ENCODE measurements at regions not wholly inside any gene's neighbourhood (a gene's known extent, or its start where the extent isn't known, plus 50 kb on each side); places are given as distances from the start of the nearest gene placed in this dataset.
"Not testable (repeated sequence)": the region's sequence is repeated elsewhere in the genome, so short reads cannot be mapped to it uniquely, and the experiment has no call there.

DNA sequence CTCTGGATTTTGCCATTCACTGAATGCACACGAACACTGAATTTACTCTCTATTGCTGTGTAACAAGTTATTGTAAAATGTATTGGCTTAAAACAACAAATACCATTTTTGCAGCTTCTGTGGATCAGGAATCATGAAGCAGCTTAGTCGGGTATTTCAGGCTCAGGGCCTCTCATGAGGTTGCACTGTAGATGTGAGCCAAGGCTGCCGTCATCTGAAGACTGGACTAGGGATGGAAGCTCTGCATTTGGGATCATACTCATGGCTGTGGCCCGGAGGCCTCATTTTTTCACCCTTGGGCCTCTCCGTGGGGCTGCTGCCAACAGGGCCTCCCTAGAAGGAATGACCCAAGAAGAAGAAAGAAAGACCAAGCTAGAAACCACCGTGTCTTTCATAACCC is 492.4 kb upstream of the CDH4 start:
- no peak for DNase-seq (ENCODE audit: low read depth in 2 of 2)

- DNase-seq (ENCODE audit: low read depth in 2 of 2) = no peak
Observed at GRCh38 chr20:60760256-60761000, 491.6 kb upstream of the CDH4 start.

- no peak for DNase-seq (ENCODE audit: low read depth in 2 of 2)
Observed at GRCh38 chr20:60761056-60761455, 491.0 kb upstream of the CDH4 start.

DNA sequence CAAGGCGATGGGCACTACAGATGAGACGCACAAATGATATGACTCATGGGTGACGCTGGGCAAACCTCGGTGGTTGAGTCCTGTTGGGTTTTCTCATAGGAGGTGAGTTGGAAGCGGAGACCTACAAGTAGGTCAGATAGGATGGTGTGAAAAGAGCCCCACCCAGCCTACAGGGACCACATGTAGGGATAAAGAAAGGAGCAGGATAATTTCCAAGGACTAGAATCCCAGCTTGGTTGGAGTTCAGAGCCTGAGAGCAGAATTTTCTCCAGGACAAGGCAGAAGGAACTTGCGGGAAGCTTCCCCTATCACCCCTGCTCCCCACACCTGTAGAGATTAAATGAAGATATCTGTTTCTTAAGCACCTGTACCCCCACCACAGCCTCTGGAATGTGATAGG is 489.7 kb upstream of the CDH4 start:
- DNase-seq (ENCODE audit: low read depth in 2 of 2) = no peak

DNA sequence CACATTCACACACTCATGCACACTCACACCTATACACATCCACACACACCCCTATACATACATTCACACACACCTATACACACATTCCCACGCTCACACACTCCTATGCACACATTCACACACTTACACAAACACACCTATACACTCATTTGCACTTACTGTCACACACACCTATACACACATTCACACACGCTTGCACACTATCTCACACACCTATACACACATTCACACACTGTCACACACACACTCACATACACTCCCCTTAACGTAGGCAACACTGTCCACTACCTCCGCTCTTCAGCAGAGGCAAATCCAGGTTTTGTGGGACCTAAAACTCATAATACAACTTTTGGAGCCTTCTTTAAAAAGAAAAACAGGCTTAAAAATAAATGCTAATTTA is 487.7 kb upstream of the CDH4 start:
- no peak for DNase-seq (ENCODE audit: low read depth in 2 of 2)

DNA sequence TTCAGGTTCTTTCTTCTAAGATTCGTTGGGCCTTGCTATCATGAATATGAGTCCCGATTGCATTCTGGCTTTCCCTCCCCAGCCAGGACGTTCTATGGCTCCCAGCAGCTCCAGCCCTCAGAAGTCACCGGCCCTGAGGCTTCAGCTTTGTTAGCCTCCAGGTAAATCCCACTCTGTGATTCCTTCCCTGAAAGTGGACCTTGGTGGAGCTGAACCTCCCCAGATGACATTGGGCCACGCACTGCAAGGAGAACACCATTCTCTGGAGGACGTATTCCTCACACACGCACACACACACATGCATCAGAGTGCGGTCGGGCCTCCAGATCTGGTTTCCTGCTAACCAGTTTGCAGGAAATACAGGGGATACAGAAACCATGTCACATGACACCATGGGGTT is 487.3 kb upstream of the CDH4 start:
- no peak for DNase-seq (ENCODE audit: low read depth in 2 of 2)

- DNase-seq (ENCODE audit: low read depth in 2 of 2) = no peak
Observed at GRCh38 chr20:60765821-60766403, 486.1 kb upstream of the CDH4 start.

GRCh38 chr20:60768216-60768615 is 483.8 kb upstream of the CDH4 start:
- DNase-seq (ENCODE audit: low read depth in 2 of 2) = no peak

DNA sequence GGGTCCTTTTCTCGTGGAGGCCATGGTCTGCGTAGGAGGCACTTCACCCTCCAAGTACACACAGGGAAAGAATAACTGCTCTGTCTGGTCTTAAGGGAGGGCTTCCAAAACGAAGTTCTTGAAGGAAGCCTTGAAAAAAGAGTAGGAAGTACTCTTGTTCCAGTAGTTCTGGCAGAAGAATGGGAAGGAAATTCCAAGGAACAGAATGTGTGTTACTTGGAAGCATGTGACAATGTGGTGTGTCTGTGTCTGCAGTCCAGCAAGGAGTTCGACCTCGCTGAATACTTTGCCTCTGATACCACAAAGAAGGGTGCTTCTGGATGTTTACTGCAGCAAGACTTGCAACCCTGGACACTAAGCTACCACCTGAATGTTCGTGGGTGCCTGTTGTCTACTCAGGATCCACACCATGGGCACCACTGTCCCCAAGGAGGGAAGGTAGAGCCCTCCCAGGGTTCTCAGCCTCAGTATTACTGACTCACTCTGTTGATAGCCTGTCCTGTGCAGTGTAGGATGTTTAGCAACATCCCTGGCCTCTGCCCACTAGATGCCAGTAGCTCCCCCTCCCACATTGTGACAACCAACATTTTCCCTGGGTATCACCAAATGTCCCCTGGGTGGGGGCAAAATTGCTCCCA is 471.6 kb upstream of the CDH4 start:
- no peak for DNase-seq (ENCODE audit: low read depth in 2 of 2)

DNA sequence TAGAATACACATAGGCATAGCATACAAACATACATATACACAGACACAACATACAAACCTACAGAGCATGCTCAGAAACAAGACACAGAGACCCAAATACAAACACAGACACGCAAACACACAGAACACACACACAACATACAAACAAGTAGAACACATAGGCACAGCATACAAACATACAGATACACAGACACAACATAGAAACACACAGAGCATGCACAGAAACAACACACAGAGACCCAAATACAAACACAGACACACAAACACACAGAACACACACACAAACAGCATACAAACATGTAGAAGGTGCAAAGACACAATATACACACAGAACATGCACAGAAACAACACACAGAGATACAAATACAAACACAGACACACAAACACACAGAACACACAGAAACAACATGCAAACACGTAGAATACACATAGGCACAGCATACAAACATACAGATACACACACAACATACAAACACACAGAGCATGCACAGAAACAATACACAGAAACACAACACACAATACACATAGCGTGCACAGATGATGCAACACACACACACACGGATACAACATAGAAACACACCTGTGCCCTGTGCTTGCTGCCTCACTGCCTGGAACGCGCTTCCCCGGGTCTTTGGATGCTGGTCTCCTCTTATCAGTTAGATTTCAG is 469.0 kb upstream of the CDH4 start:
- no peak for DNase-seq (ENCODE audit: low read depth in 2 of 2)

- DNase-seq (ENCODE audit: low read depth in 2 of 2) = no peak
Observed at GRCh38 chr20:60785301-60785700, 466.8 kb upstream of the CDH4 start.

GRCh38 chr20:60785785-60786184 is 466.3 kb upstream of the CDH4 start:
- DNase-seq (ENCODE audit: low read depth in 2 of 2) = no peak

DNA sequence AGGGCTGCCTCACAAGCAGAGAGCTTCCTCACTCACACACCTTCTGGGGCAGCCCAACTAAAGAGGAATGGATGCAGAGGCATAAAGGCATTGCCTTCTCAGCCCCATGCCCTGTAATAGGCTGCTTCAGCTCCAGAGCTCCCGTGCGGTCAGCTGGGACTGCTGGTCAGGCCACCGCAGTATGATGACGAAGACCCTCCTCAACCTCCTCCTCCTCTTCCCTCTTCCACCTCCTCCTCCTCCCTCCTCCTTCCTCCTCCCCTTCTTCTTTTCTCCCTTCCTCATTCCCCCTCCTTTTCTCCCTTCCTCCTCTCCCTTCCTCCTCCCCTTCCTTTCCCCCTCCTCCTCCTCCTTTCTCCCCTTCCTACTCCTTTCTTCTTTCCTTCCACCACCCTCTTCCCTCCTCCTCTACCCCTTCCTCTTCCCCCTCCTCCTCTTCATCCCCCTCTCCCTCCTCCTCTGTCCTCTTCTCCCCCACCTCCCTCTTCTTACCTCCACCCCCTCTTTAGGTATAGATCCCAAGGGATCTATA is 465.3 kb upstream of the CDH4 start:
- no peak for DNase-seq (ENCODE audit: low read depth in 2 of 2)

GRCh38 chr20:60787276-60787675 is 464.8 kb upstream of the CDH4 start:
- no peak for DNase-seq (ENCODE audit: low read depth in 2 of 2)

DNA sequence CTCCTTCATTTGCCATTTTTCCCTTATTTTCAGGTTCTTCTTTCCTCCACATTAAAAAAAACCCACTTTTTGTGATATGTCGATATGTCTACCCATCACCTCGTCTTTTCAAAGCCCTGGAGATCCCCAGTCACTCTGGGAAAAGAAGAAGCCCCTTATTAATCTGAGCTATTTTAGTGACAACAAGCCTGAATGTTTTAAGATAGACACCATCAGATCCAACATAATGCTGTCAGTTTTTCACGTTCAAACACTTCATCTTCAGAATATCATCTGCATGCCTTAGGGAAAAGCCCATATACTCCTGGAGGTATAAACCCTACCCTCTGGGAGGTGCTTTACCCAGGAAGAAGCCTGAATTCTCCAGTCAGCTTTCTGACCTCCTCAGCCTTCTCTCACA is 464.0 kb upstream of the CDH4 start:
- no peak for DNase-seq (ENCODE audit: low read depth in 2 of 2)

DNA sequence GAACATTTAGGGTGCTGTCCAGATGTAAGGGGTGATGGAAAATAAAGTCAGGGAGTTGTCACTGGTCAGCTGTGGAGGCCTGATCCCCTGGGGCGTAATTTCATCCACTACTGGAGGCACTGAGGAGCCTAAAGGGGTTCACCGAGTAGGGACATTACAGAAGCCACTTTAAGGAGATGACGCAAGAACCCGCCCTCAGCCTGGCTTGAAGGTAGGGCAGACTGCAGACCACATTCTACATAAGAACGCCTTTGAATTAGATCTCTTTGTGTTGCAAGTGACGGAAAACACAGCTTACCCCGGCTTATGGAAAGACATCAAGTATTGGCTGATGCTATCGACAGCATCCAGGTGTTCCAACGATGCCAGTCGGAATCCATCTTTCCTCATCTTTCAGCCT is 462.7 kb upstream of the CDH4 start:
- DNase-seq (ENCODE audit: low read depth in 2 of 2) = no peak

DNA sequence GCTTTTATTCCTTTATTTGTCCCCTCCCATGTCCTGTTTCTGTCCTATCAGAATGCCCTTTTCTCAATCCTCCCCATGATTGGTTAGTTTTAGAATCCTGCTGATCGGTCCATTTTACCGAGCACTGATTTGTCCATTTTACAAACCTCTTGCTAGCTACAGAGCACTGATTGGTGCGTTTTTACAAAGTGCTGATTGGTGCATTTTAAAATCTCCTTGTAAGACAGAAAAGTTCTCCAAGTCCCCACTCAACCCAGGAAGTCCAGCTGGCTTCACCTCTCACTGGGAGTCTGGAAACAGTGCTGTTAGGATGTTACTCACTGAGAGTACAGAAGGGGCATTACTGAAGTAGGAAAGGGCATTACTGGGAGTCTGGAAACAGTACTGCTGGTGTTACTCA is 461.7 kb upstream of the CDH4 start:
- not testable (repeated sequence) for DNase-seq (ENCODE audit: low read depth in 2 of 2)

- DNase-seq (ENCODE audit: low read depth in 2 of 2) = no peak
Observed at GRCh38 chr20:60791823-60792222, 460.2 kb upstream of the CDH4 start.

DNA sequence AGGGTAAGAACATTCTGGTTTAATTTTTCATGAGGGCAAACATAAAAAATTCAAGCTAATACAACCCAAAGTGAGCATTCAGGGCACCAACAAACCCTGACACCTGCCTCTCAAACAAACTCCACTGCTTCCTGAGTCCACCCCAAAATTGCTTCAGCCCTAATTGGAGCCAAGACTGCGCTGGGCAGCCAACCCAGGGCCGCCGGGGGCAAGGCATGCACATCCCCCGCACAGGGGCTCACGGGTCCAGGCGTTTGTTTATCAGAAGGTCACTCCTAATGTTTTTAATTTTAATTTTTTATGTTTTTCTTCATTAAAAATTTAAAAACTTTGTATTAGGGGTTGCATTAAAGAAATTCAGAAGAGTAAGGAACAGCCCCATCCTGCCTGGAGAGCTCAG is 459.1 kb upstream of the CDH4 start:
- DNase-seq (ENCODE audit: low read depth in 2 of 2) = no peak

DNA sequence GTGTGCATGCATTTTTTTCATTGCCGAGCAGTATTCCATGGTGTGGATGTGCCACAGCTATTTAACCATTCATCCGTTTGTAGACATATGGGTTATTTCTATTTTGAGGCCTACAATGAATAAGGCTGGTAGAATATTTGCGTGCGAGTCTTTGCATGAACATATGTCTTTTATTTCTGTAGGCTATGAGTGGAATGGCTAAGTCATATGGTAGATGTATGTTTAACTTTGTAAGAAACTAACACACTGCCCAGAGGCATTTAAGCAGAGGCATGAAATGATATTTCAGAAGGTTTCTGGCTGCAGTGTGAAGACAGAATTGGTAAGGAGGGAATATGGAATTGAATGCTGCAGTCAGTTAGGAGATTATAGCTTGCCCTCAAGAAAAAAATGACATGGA is 457.4 kb upstream of the CDH4 start:
- DNase-seq (ENCODE audit: low read depth in 2 of 2) = no peak

DNA sequence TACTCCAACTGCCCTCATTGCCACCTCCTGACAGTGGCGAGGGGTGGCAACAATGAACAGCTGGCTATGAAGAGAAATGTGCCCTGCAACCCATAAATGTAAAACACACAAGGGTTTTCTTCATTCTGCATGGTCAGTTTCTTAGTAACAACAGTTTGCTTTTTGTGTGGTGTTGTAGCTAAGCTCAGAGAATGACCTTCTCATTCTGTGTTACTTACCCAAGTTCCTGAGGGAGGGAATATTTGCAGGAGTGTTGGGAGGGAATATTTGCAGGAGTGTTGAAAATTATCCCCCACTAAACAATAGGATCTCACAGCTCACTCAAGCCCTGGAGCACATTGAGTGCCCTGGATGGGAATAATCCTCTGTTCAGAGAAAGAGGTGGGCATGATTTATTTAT is 456.4 kb upstream of the CDH4 start:
- no peak for DNase-seq (ENCODE audit: low read depth in 2 of 2)

DNA sequence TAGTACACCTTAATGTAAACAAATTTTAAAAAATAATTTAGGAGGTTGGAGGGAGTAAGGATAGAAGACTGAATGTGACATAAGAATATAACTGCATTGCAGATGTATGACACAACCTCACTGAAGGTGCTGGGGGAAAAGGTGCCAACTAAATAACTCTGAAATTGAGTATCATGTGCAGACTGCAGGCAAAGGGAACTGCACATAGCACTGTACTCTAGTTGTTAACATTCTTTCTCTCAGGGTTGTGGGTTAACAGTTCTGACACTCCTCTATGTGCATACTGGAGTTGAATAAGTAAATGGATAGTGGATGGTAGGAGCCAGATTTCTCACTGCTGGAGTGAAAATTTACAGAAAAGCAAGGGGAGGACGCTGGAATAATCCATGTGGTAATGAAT is 451.9 kb upstream of the CDH4 start:
- DNase-seq (ENCODE audit: low read depth in 2 of 2) = no peak

- no peak for DNase-seq (ENCODE audit: low read depth in 2 of 2)
Observed at GRCh38 chr20:60802676-60803075, 449.4 kb upstream of the CDH4 start.

Data from stimulated activated CD8-positive, alpha-beta memory T cell treated with anti-CD3 and anti-CD28 coated beads, Interleukin-7, amount 100 ng/mL, for 1 hour (primary cell).